H1 (cell line): ENCODE measurements at regions not wholly inside any gene's neighbourhood (a gene's known extent, or its start where the extent isn't known, plus 50 kb on each side); places are given as distances from the start of the nearest gene placed in this dataset.

Experiments
- NRF1 ChIP-seq: IDR thresholded peaks from 2 replicates; pipeline ENCODE4 v1.6.1; 2011; ENCODE audit warnings: mild to moderate bottlenecking, low read depth, low read length, improper control_type of control experiment
- TAF7 ChIP-seq: optimal IDR thresholded peaks from 2 replicates; pipeline ENCODE3; 2011; ENCODE audit warnings: low read depth, mild to moderate bottlenecking, inconsistent platforms, low read length, moderate library complexity, borderline replicate concordance

GRCh38 chr1:187773168-187773567 lies 944.4 kb downstream of the PLA2G4A start (continued):
- no peak for TF ChIP-seq NRF1
- no peak for TF ChIP-seq TAF7
